ENCODE measurements at regions not wholly inside any gene's neighbourhood (a gene's known extent, or its start where the extent isn't known, plus 50 kb on each side); places are given as distances from the start of the nearest gene placed in this dataset.

DNA sequence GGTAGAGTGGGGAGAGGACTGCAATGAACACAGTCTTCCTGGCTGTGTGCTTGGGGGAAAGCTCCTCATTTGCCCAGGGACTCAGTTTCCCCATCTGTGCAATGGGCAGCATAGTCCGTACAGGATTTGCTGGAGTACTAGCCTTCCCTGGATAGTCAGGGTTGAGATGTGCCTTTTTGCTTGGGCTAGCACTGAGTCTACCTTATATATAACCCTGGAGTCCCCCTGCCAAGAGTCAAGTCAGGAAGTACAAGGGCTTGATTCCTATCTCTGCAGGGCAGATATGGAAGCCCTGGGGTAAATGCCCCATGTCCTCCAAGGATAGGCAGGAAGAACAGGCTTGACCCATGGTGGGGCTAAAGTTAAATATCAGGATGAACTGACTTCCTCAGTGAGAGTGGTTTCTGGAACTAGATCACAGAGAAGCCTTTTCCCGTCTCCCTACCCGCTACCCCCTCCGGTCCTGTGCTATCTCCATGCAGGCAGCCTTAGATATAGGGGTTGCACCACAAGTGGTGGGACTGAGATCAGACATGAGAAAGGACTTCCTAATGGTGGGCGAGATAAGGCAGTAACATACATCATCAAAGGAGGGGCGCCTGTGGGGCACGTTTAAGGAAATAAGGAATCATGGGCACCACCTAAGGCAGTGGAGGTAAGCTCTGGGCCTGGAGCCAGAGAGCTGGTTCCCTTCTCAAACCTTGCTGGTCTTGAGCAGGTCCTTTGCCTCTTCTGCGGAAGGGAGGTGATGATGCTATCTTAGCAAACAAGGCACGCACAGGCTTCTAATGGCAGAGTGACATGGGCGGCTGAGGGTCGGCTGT lies 157.9 kb downstream of the MRPL14 start:
- no peak for DNase-seq

DNA sequence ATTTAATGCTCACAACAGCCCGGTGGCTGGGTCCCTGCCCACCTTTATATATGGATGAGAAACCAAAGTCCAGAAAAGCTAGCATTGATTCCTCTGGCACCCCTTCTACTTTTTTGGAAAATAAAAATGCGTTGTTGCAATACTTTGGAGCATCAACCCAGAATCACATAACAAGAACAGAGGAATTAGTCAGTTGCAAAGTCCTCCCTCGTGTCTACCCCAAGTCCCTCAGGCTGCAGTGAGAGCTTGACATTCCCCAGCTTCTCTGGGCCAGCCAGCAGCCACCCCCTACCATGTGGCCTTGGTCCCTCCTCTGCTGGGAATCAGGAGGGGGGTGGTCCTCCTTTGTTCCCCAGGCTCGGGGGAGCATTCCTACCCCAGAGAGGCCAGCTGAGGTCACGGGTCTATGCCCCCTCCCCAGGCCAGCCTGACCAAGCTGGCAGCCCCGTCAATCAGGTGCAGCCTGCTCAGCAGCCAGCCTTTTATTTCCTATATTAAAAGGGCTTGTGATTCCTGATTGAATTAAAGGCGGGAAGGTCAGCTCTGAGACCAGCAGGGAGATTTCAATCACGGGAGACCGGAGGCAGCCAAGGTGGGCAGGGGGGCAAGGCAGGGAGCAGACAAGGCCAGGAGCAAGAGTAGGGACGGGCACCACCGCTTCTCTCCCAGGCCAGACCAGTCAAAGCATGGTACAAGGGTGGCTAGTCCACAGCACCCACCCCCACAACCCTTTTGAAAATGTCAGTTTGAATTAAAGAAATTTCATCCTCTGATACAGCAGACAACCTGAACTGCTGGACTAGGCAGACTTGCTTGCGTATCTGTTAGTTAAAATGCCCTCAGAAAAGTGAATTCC lies 158.9 kb downstream of the MRPL14 start:
- H3K4me1 ChIP-seq (ENCODE audit: control insufficient read depth in 5 of 5, insufficient read depth in 5 of 5, low read length in 5 of 5) = peaks cover 0 to 31% (median 28%) of the 10 kb centered on the region in 5 donors
- TF ChIP-seq, protein P1, sequence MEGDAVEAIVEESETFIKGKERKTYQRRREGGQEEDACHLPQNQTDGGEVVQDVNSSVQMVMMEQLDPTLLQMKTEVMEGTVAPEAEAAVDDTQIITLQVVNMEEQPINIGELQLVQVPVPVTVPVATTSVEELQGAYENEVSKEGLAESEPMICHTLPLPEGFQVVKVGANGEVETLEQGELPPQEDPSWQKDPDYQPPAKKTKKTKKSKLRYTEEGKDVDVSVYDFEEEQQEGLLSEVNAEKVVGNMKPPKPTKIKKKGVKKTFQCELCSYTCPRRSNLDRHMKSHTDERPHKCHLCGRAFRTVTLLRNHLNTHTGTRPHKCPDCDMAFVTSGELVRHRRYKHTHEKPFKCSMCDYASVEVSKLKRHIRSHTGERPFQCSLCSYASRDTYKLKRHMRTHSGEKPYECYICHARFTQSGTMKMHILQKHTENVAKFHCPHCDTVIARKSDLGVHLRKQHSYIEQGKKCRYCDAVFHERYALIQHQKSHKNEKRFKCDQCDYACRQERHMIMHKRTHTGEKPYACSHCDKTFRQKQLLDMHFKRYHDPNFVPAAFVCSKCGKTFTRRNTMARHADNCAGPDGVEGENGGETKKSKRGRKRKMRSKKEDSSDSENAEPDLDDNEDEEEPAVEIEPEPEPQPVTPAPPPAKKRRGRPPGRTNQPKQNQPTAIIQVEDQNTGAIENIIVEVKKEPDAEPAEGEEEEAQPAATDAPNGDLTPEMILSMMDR (IDR thresholded peaks at IDR 0.05; ENCODE audit: control extremely low read depth, extremely low read depth) = no peak
- no peak overlapping the region for H3K27ac ChIP-seq (ENCODE audit: low read depth in 1 of 2, low read length in 1 of 2)
- ATAC-seq (ENCODE audit: insufficient read depth, low FRiP score) = no peak
- H3K9ac ChIP-seq (ENCODE audit: insufficient read depth in 1 of 2, low read length in 2 of 2) = no peak overlapping the region
- 92 to 96% methylated on average over 12 of the region's 12 CpGs for WGBS, 2 donors
- no peak for DNase-seq
- H3K9me3 ChIP-seq (ENCODE audit: control insufficient read depth in 4 of 4, insufficient read depth in 3 of 4, low read length in 3 of 4) = no peaks in the 10 kb centered on the region
- no peak overlapping the region for H3K4me3 ChIP-seq
- no peaks in the 10 kb centered on the region for H3K36me3 ChIP-seq (ENCODE audit: control insufficient read depth in 4 of 4, insufficient read depth in 4 of 4, low read length in 4 of 4)
- H3K27me3 ChIP-seq (ENCODE audit: control insufficient read depth in 3 of 3, insufficient read depth in 3 of 3, low read length in 2 of 3) = no peaks in the 10 kb centered on the region

More for the DNA sequence above, 157.9 kb downstream of the MRPL14 start:
- H3K9me3 ChIP-seq (ENCODE audit: control insufficient read depth in 4 of 4, insufficient read depth in 3 of 4, low read length in 3 of 4) = no peaks in the 10 kb centered on the region
- ATAC-seq (ENCODE audit: insufficient read depth, low FRiP score) = no peak
- H3K4me1 ChIP-seq (ENCODE audit: control insufficient read depth in 5 of 5, insufficient read depth in 5 of 5, low read length in 5 of 5) = peaks cover 0 to 41% (median 31%) of the 10 kb centered on the region in 5 donors
- no peak overlapping the region for H3K27ac ChIP-seq (ENCODE audit: low read depth in 1 of 2, low read length in 1 of 2)
- H3K9ac ChIP-seq (ENCODE audit: insufficient read depth in 1 of 2, low read length in 2 of 2) = no peak overlapping the region
- no peak overlapping the region for H3K4me3 ChIP-seq
- TF ChIP-seq, protein P1 (IDR thresholded peaks at IDR 0.05; ENCODE audit: control extremely low read depth, extremely low read depth) = no peak
- H3K27me3 ChIP-seq (ENCODE audit: control insufficient read depth in 3 of 3, insufficient read depth in 3 of 3, low read length in 2 of 3) = no peaks in the 10 kb centered on the region
- H3K36me3 ChIP-seq (ENCODE audit: control insufficient read depth in 4 of 4, insufficient read depth in 4 of 4, low read length in 4 of 4) = no peaks in the 10 kb centered on the region
- 84 to 87% methylated on average over 11 of the region's 11 CpGs for WGBS, 2 donors

DNA sequence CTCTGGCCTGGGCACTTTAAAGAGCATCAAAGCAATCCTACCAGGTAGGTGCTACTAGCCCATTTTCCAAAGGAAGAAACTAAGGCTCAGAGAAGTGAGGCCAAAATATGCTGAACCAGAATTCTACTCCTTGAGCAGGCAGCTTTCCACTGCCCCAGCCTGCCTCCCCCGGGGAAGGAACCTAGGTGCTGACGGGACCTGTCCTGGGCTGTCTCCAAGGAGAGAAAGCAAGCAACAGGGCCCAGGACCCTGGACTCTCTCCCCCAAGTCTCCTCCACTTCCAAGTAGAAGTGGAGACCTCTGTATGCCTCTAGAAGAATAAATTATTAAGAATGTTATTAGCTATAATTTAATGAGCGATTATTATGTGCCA lies 159.5 kb downstream of the MRPL14 start:
- ATAC-seq (ENCODE audit: insufficient read depth, low FRiP score) = no peak

More for the DNA sequence above, 159.5 kb downstream of the MRPL14 start:
- 93 to 99% methylated on average over 3 of the region's 3 CpGs for WGBS, 2 donors
- H3K9me3 ChIP-seq (ENCODE audit: control insufficient read depth in 4 of 4, insufficient read depth in 3 of 4, low read length in 3 of 4) = no peaks in the 10 kb centered on the region
- no peak overlapping the region for H3K27ac ChIP-seq (ENCODE audit: low read depth in 1 of 2, low read length in 1 of 2)
- no peak overlapping the region for H3K9ac ChIP-seq (ENCODE audit: insufficient read depth in 1 of 2, low read length in 2 of 2)
- no peak for DNase-seq
- no peaks in the 10 kb centered on the region for H3K36me3 ChIP-seq (ENCODE audit: control insufficient read depth in 4 of 4, insufficient read depth in 4 of 4, low read length in 4 of 4)
- no peak overlapping the region for H3K4me3 ChIP-seq
- TF ChIP-seq, protein P1 (IDR thresholded peaks at IDR 0.05; ENCODE audit: control extremely low read depth, extremely low read depth) = no peak
- H3K27me3 ChIP-seq (ENCODE audit: control insufficient read depth in 3 of 3, insufficient read depth in 3 of 3, low read length in 2 of 3) = no peaks in the 10 kb centered on the region
- H3K4me1 ChIP-seq (ENCODE audit: control insufficient read depth in 5 of 5, insufficient read depth in 5 of 5, low read length in 5 of 5) = peaks cover 0 to 24% (median 22%) of the 10 kb centered on the region in 5 donors

Measured in lung (tissue), 11 donors.